Calu3 (cell line): ENCODE measurements at regions not wholly inside any gene's neighbourhood (a gene's known extent, or its start where the extent isn't known, plus 50 kb on each side); places are given as distances from the start of the nearest gene placed in this dataset.

Experiments used
- BruUV-seq: library from RNA; stranded (reverse); fragments of 400-500 nt; replicated peaks from 2 replicates; lab custom pipeline; 2021; lab: Mats Ljungman, UMichigan
- CTCF ChIA-PET: fragments of 300-600 bp; sonication (Branson Sonifier 250); formaldehyde crosslinking; loops from one replicate; lab custom pipeline; 2022; ENCODE audit warnings: antibody characterized with exemption; lab: Charles Lee
- DNase-seq: peaks from one replicate; pipeline ENCODE4 v3.0.0; 2022
- H3K27ac Mint-ChIP-seq: one replicate; pipeline ENCODE4 v1.8.0; 2022; ENCODE audit warnings: mixed read lengths; ENCODE audit not compliant: unreplicated experiment
- H3K27me3 Mint-ChIP-seq: one replicate; pipeline ENCODE4 v1.8.0; 2022; ENCODE audit warnings: mixed read lengths; ENCODE audit not compliant: unreplicated experiment
- H3K36me3 Mint-ChIP-seq: one replicate; pipeline ENCODE4 v1.8.0; 2022; ENCODE audit warnings: mild to moderate bottlenecking, moderate library complexity, mixed read lengths; ENCODE audit not compliant: insufficient read depth, unreplicated experiment
- H3K4me1 Mint-ChIP-seq: one replicate; pipeline ENCODE4 v1.8.0; 2022; ENCODE audit warnings: mild to moderate bottlenecking, low read depth, mixed read lengths; ENCODE audit not compliant: unreplicated experiment
- H3K4me3 Mint-ChIP-seq: one replicate; pipeline ENCODE4 v1.8.0; 2022; ENCODE audit warnings: mild to moderate bottlenecking, low read depth, moderate library complexity, mixed read lengths; ENCODE audit not compliant: unreplicated experiment
- H3K9me3 Mint-ChIP-seq: one replicate; pipeline ENCODE4 v1.8.0; 2022; ENCODE audit warnings: low read depth, mixed read lengths; ENCODE audit not compliant: unreplicated experiment
- CTCF ChIP-seq: fragments of 200-600 bp; IDR thresholded peaks from one replicate; pipeline ENCODE4 v1.8.0; 2022; ENCODE audit warnings: antibody characterized with exemption; ENCODE audit not compliant: unreplicated experiment
- intact Hi-C: fragments of 100-400 bp; cut with micrococcal nuclease; formaldehyde crosslinking; loops from one replicate; pipeline ENCODE4 v1.10.0; 2022; ENCODE audit not compliant: unreplicated experiment

- Mint-ChIP-seq H3K4me1 (peaks cover 27% of the 10 kb centered on the region), H3K4me3 (no peak overlapping the region), H3K36me3 (no peaks in the 10 kb centered on the region), H3K27me3 (no peaks in the 10 kb centered on the region), H3K27ac (no peak overlapping the region), H3K9me3 (no peaks in the 10 kb centered on the region)
- BruUV-seq = no TSS peak
- TF ChIP-seq CTCF = no peak
- intact Hi-C loops = no loop called here
- CTCF ChIA-PET = no interaction called here
- no peak for DNase-seq
These were observed 215.0 kb downstream of the MDFIC start for GRCh38 chr7:115136796-115137443.

- CTCF ChIA-PET = interaction anchor here (0.6 kb wide), 1 partner anchor 138 kb away, joined by 4 read pairs; no protein-coding TSS in a partner anchor
- BruUV-seq = no TSS peak
These were observed 214.0 kb downstream of the MDFIC start for GRCh38 chr7:115135769-115136410.

GRCh38 chr7:115135146-115135545, 213.3 kb downstream of the MDFIC start:
- CTCF ChIA-PET = no interaction called here
- intact Hi-C loops = no loop called here
- TF ChIP-seq CTCF = no peak
- no TSS peak for BruUV-seq
- H3K27me3 Mint-ChIP-seq = no peaks in the 10 kb centered on the region
- no peaks in the 10 kb centered on the region for H3K36me3 Mint-ChIP-seq
- no peak overlapping the region for H3K27ac Mint-ChIP-seq
- H3K4me3 Mint-ChIP-seq = no peak overlapping the region
- H3K9me3 Mint-ChIP-seq = no peaks in the 10 kb centered on the region
- H3K4me1 Mint-ChIP-seq = peaks cover 27% of the 10 kb centered on the region
- no peak for DNase-seq

More at GRCh38 chr7:115135769-115136410, 214.0 kb downstream of the MDFIC start:
- Mint-ChIP-seq H3K4me1 (peaks cover 27% of the 10 kb centered on the region), H3K4me3 (no peak overlapping the region), H3K27me3 (no peaks in the 10 kb centered on the region), H3K27ac (no peak overlapping the region), H3K9me3 (no peaks in the 10 kb centered on the region), H3K36me3 (no peaks in the 10 kb centered on the region)
- intact Hi-C loops = no loop called here
- no peak for TF ChIP-seq CTCF
- no peak for DNase-seq

- intact Hi-C loops = loop anchor here (1.0 kb wide), 1 partner anchor 19 kb away; no protein-coding TSS in a partner anchor
- DNase-seq = no peak
- Mint-ChIP-seq H3K27ac (no peak overlapping the region), H3K27me3 (no peaks in the 10 kb centered on the region), H3K36me3 (no peaks in the 10 kb centered on the region), H3K9me3 (no peaks in the 10 kb centered on the region), H3K4me3 (no peak overlapping the region), H3K4me1 (peaks cover 27% of the 10 kb centered on the region)
- no peak for TF ChIP-seq CTCF
- BruUV-seq = no TSS peak
- CTCF ChIA-PET = no interaction called here
These were observed 211.4 kb downstream of the MDFIC start for GRCh38 chr7:115133248-115133647.
